ENCODE measurements at regions not wholly inside any gene's neighbourhood (a gene's known extent, or its start where the extent isn't known, plus 50 kb on each side); places are given as distances from the start of the nearest gene placed in this dataset.

DNA sequence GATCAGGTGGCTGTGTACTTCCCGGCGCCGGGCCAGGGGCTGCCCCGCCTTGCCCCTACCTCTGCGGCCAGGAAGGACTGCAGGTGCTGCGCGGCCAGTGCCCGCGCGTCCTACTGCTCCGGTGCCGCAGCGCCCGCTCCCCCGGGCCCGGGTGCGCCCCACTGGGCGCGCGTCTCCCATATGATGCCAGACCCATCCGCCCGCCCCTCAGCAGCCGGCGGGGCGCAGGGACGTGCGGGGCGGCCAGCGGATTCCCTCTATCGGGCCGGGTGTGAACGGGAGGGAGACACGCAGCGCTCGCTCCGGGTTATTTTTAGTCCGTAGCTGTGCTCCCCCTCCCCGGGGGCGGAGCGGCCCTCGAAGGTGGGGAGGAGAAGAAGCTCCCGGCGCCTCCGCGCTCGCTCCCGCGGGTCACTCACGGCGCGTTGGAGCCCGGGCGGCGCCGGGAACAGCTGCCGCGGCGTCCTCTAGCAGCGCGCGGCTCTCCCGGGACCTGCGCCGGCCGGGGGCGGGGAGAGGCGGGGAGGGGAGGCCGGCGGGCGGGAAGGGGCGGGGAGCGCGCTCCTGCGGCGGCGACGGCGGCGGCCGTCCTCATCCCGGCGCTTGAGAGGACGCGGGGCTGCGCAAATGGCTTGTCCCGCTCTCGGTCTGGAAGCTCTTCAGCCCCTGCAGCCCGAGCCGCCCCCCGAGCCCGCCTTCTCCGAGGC lies 103.6 kb downstream of the UCHL1 start:
- peak in 2 of 3 donors; percentile 58 to 81 for DNase-seq

DNA sequence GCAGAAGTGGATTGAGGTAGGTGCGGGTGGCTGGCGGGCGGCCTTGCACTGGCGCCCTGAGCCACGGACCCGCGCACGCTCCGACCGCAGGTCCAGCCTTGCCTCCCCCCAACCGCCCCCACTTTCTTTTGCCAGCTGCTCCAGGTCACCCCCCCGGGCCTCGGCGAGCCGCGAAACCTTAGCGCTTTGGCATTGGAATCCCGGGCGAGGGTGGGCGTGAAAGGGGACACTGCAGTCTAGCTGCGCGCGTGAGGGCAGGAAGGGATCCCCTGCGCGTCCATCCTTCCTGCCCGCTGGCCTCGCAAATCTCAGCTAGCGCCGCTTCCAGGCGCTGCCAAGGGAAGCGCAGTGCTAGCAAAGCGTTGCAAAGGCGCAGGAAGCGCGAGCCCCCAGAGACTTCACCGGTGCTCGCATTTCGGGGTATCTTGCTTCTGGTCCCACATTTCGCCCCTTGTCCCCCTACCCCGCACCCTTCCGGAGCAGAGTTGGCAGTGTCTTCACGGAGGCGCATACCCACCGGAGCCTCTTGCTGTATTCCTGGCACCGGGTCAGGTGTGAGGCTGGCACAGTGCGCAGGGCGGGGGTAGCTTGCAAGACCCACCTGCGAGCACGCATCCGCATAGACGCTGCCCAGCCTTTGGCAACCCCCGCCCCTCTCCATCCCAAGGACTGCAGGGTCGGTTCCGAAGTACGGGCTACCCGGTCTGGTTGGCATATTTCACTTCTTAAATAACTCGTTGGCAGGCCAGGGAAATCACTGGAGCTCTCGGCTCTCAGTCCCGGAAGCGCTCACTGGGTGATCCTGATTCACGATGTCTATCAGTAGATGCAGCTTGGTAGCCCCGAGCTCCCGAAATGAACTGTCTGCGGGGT lies 104.4 kb downstream of the UCHL1 start:
- DNase-seq: peak; percentile 25 to 49 (median 34)

GRCh38 chr4:41361794-41362526 lies 105.2 kb downstream of the UCHL1 start:
- peak; percentile 34 to 51 (median 39) for DNase-seq

GRCh38 chr4:41362621-41363383 lies 106.1 kb downstream of the UCHL1 start:
- DNase-seq: no peak

GRCh38 chr4:41363384-41363981 lies 106.8 kb downstream of the UCHL1 start:
- no peak for DNase-seq

DNA sequence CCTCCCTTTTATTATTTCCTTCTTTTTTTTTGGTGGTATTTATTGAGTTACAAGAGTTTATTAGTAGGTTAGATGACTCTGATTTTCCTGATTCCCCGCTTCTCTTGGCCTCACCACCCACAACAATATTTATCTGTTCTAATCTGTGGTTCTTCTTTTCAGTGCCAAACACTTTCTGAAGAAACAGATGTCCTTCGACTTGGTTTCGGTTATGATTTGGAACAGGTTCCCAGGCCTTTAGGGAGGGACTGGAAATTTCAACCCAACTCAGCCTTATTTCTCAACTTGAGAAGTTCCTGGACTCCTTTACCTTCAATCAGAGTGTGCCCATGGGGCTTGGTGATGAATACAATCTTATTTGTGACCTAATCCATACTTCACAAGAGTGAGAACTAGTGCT lies 108.1 kb downstream of the UCHL1 start:
- DNase-seq: peak in 2 of 3 donors; percentile 6 to 28

DNA sequence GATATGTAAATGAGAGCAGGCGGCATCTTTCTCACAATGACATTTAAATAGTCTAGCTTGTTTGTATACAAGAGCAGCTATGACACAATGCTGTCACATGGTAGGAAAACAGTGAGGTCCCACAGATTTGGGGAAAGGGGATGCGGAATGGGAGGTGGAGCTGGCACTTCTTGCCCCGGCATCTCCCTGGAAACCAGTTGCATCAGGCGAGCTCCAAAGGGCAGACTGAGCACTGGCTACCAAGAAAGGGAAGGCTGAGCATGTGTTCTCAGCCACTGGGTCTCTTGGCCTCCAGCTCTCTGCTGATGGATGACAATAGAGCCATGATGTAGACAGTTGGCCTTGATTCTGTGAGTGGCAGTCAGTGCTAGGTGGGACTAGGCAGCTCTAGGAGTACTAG lies 109.0 kb downstream of the UCHL1 start:
- DNase-seq: no peak

DNA sequence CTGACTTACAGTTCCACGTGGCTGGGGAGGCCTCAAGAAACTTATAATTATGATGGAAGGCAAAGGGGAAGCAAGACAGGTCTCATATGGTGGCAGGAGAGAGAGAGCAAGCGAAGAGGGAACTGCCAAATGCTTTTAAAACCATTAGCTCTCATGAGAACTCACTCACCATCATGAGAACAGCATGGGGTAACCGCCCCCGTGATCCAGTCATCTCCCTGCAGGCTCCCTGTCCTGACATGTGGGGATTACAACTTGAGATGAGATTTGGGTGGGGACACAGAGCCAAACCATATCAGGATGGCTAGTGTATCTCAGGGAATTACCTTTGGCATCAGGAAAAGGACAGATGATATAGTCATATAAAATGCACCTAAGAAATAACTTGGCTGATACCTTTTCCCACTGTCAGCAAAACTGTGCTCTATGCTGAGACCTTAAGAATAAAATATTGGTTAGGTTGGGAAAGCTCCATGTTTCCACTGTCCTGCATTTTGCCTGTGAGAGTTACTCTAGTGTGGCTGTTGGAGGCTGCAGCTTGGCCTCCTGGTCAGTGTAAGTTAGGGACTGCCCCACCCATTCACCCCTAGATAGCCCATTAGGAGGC lies 110.3 kb downstream of the UCHL1 start:
- DNase-seq: peak in 2 of 3 donors; percentile 13 to 24

DNA sequence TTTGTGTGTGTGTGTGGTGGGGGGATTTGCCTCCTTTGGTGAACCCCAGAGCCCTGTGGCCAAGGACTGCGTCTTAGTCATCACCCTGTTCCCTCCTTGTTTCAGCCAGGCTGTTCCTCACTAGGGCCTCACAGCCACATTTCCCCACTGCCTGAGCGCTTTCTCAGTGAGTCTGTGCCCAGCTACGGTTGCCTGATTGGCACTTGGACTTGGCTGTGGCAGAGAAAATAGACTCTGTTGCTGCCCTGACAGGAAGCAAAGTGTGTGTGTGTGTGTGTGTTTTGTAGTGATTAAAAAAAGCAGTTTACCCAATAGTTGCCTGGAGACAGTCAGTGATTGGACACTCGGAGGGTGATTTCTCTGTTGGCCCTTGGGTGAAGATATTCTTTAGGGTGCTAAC lies 113.0 kb downstream of the UCHL1 start:
- peak in 1 of 3 donors; percentile 18 for DNase-seq

DNA sequence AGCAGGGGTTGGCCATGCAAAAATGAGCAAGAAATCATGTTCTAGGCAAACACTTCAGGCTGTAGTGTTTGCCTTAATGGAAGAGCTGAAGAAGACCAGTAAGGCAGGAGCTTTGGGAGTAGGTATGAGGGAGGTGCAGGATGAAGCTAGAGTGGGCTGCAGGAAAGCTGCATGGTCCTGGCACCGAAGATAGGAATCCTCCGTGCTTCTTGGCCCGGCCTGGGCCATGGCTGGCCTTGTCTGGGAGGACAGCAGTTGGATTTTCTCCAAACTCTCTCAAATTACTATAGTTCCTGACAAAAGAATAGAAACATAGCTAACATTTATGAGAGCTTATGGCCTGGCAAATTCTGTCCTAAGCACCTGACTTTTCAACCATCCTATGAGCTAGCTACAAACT lies 116.5 kb downstream of the UCHL1 start:
- no peak for DNase-seq

- no peak for DNase-seq
These were observed 117.8 kb downstream of the UCHL1 start for GRCh38 chr4:41374490-41374889.

- DNase-seq: no peak
These were observed 118.8 kb downstream of the UCHL1 start for GRCh38 chr4:41375561-41375960.

GRCh38 chr4:41377196-41377595 lies 120.5 kb downstream of the UCHL1 start:
- no peak for DNase-seq

GRCh38 chr4:41379230-41379629 lies 122.5 kb downstream of the UCHL1 start:
- DNase-seq: no peak

DNA sequence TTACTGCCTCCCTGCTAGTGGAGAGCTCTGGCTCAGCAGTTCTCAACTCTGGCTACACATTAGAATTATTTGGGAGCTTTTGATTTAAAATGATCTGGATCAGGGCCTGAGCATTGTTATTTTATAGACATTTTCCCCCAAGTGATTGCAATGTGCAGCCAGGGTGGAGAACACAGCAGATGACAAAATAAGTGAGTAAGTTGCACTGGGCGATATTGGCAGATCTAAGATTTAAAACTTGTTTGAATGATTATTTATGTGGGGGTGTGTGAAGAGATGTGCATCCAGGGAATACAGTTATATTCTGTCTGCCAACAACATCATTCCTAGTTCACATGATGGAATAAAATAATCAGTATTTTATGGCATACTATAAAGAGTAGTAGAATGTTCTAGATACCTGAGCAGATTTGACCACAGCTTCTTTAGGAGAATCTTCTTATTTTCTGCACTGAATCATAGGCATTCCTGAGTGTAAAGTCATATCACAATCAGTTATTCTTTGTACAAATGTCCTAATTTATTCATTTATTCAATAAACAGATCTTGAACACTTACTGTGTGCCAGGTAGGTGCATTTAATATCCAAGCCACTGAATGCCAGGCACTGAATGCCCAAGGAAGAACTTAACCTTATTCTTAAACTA lies 123.9 kb downstream of the UCHL1 start:
- no peak for DNase-seq

- no peak for DNase-seq
These were observed 124.7 kb downstream of the UCHL1 start for GRCh38 chr4:41381384-41381783.

- DNase-seq: no peak
These were observed 128.3 kb downstream of the UCHL1 start for GRCh38 chr4:41384992-41385391.

DNA sequence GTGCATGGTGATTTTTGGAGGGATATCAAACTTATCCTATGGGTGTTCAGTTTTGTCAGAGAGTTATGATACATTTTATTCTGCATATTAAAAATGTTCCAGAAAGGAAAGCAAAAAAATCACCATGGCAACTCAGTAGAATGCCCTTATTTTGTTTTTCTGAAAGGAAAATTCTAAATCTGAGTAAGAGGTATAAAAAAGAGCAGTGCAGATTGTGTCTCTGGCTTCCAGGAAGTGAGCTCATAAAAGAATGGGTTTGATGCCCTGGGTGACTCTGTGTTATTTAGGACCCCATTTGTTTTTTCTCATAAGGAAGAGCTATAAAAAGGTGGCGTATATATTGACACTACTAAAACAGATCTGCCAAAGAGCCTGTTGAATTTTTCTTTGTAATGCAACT lies 128.8 kb downstream of the UCHL1 start:
- no peak for DNase-seq

- DNase-seq: no peak
These were observed 131.4 kb downstream of the UCHL1 start for GRCh38 chr4:41388080-41388479.

DNA sequence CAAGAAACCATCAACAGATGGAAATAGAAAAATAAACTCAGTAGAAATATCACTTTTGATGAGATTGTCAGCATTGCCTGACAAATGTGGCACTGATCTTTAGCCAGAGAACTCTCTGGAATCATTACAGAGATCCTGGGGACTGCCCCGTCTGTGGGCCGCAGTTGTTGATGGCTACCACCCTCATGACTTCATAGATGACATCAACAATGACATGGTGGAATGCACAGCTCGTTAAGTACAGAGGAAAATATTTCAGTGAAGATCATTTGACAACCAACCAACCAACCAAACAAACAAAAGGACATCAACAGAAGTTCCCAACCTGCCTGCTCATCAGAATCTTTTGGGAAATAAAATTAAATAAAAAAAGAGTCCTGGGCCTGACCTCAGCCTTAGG lies 132.6 kb downstream of the UCHL1 start:
- no peak for DNase-seq

DNA sequence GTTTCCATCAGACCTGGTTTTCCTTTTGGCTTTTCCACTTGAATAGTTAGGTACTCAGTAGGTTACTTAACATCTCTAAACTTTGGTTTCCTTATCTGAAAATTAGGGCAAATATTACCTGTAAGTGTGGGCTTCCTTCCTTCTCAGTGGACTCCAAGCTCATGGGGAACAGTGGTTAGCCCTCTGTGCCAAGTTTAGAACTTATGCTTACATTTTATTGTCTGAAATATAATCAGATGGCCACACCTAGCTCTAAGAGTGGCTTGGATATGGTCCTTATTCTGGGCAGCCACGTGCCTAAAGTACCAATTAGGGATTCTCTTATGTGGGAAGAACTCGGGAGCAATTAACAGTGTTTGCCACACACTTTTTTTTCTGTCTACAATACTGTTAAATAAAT lies 133.9 kb downstream of the UCHL1 start:
- DNase-seq: no peak

Measured in suppressor macrophage treated with lipopolysaccharide for 1 hour (primary cell).